PC-9 (cell line): ENCODE measurements at regions not wholly inside any gene's neighbourhood (a gene's known extent, or its start where the extent isn't known, plus 50 kb on each side); places are given as distances from the start of the nearest gene placed in this dataset.

Source experiments
- EZH2 ChIP-seq: fragments of 200-600 bp; sonication (generic); IDR thresholded peaks from 2 replicates; pipeline ENCODE4 v1.8.0; 2017; ENCODE audit warnings: antibody characterized with exemption, low read depth
- TF ChIP-seq, protein P1 (sequence below): fragments of 200-600 bp; sonication (generic); conservative IDR thresholded peaks from 2 replicates; pipeline ENCODE4 v1.6.1; 2017; ENCODE audit warnings: mixed run types, antibody characterized with exemption, mild to moderate bottlenecking, moderate library complexity

DNA sequence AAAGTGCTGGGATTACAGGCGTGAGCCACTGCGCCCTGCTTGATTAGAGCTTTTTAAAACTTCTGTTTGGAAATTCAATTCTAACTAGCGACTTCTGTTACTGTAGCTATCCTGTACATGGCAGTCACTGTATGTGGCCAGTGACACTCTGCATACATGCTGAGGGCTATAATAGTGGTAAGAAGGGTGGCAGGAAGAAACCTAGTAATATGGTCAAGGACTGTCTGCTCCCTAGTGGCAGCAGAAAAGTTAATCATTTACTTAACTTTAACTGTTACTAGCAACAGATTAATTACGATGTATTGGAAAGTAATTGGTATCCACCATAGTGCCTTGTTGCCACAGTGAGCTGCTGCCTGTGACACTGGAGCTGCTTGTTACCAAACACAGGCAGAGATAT, 149.0 kb downstream of the KITLG start:
- TF ChIP-seq, protein P1, sequence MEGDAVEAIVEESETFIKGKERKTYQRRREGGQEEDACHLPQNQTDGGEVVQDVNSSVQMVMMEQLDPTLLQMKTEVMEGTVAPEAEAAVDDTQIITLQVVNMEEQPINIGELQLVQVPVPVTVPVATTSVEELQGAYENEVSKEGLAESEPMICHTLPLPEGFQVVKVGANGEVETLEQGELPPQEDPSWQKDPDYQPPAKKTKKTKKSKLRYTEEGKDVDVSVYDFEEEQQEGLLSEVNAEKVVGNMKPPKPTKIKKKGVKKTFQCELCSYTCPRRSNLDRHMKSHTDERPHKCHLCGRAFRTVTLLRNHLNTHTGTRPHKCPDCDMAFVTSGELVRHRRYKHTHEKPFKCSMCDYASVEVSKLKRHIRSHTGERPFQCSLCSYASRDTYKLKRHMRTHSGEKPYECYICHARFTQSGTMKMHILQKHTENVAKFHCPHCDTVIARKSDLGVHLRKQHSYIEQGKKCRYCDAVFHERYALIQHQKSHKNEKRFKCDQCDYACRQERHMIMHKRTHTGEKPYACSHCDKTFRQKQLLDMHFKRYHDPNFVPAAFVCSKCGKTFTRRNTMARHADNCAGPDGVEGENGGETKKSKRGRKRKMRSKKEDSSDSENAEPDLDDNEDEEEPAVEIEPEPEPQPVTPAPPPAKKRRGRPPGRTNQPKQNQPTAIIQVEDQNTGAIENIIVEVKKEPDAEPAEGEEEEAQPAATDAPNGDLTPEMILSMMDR: 0 out of 2 replicates have a peak, but pooled peaks have one; percentile 16
- no peak for TF ChIP-seq EZH2
